ENCODE measurements at regions not wholly inside any gene's neighbourhood (a gene's known extent, or its start where the extent isn't known, plus 50 kb on each side); places are given as distances from the start of the nearest gene placed in this dataset.

- DNase-seq (ENCODE audit: low spot score in 2 of 2): no peak
- WGBS: 81% methylated on average over 4 of the region's 4 CpGs
- Histone ChIP-seq H3K27me3 (no peaks in the 10 kb centered on the region), H3K27ac (no peak overlapping the region), H3K36me3 (no peaks in the 10 kb centered on the region), H3K4me1 (no peaks in the 10 kb centered on the region), H3K9me3 (no peaks in the 10 kb centered on the region), H3K4me3 (no peak overlapping the region)
- TF ChIP-seq POLR2A (IDR thresholded peaks at IDR 0.05): no peak
- TF ChIP-seq EP300 (IDR thresholded peaks at IDR 0.05): no peak
- TF ChIP-seq POLR2AphosphoS5 (IDR thresholded peaks at IDR 0.05): no peak
- TF ChIP-seq CTCF (IDR thresholded peaks at IDR 0.05): no peak
Measured at GRCh38 chr6:82767447-82767846, 298.2 kb downstream of the UBE3D start.

- Histone ChIP-seq H3K4me1 (no peaks in the 10 kb centered on the region), H3K36me3 (no peaks in the 10 kb centered on the region), H3K27me3 (no peaks in the 10 kb centered on the region), H3K4me3 (no peak overlapping the region), H3K27ac (no peak overlapping the region), H3K9me3 (no peaks in the 10 kb centered on the region)
- TF ChIP-seq CTCF (IDR thresholded peaks at IDR 0.05) (no peak), EP300 (IDR thresholded peaks at IDR 0.05) (no peak), POLR2A (IDR thresholded peaks at IDR 0.05) (no peak), POLR2AphosphoS5 (IDR thresholded peaks at IDR 0.05) (no peak)
- WGBS: 61% methylated on average over 5 of the region's 5 CpGs
- DNase-seq (ENCODE audit: low spot score in 2 of 2): no peak
Measured at GRCh38 chr6:82772851-82773717, 292.6 kb downstream of the UBE3D start.

DNA sequence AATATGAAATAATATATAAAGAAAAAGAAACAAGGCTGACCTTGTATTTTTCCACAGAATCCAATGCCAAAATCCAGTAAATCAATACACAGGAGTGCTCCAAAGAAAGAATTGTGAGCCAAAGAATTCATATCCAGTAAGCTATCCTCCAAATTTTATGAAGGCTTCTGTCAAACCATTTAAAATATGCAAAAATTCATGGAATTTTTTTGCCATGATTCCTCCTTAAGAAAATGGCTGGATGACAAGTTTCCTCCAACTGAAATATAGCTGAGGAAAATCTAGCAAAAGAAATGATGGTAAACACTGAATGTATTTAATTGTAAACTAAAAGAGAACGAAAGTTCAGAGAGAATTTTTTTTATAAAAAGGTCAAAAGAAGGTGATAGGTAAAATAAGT lies 290.3 kb downstream of the UBE3D start:
- no peak overlapping the region for H3K27ac ChIP-seq
- TF ChIP-seq POLR2AphosphoS5 (IDR thresholded peaks at IDR 0.05) (no peak), CTCF (IDR thresholded peaks at IDR 0.05) (no peak), EP300 (IDR thresholded peaks at IDR 0.05) (no peak), POLR2A (IDR thresholded peaks at IDR 0.05) (no peak)
- no peaks in the 10 kb centered on the region for H3K9me3 ChIP-seq
- no peaks in the 10 kb centered on the region for H3K27me3 ChIP-seq
- no peak overlapping the region for H3K4me3 ChIP-seq
- 64% methylated on average over 1 of the region's 1 CpG for WGBS
- DNase-seq (ENCODE audit: low spot score in 2 of 2): no peak
- H3K36me3 ChIP-seq: no peaks in the 10 kb centered on the region
- H3K4me1 ChIP-seq: no peaks in the 10 kb centered on the region

- Histone ChIP-seq H3K36me3 (no peaks in the 10 kb centered on the region), H3K27ac (no peak overlapping the region), H3K9me3 (no peaks in the 10 kb centered on the region), H3K4me3 (no peak overlapping the region), H3K27me3 (no peaks in the 10 kb centered on the region), H3K4me1 (no peaks in the 10 kb centered on the region)
- TF ChIP-seq CTCF (IDR thresholded peaks at IDR 0.05) (no peak), POLR2AphosphoS5 (IDR thresholded peaks at IDR 0.05) (no peak), POLR2A (IDR thresholded peaks at IDR 0.05) (no peak), EP300 (IDR thresholded peaks at IDR 0.05) (no peak)
- DNase-seq (ENCODE audit: low spot score in 2 of 2): no peak
- 58% methylated on average over 1 of the region's 1 CpG for WGBS
Measured at GRCh38 chr6:82775981-82776380, 289.7 kb downstream of the UBE3D start.

GRCh38 chr6:82779041-82779440 lies 286.6 kb downstream of the UBE3D start:
- Histone ChIP-seq H3K36me3 (no peaks in the 10 kb centered on the region), H3K4me1 (no peaks in the 10 kb centered on the region), H3K4me3 (no peak overlapping the region), H3K27me3 (no peaks in the 10 kb centered on the region), H3K9me3 (no peaks in the 10 kb centered on the region), H3K27ac (no peak overlapping the region)
- TF ChIP-seq CTCF (IDR thresholded peaks at IDR 0.05) (no peak), EP300 (IDR thresholded peaks at IDR 0.05) (no peak), POLR2AphosphoS5 (IDR thresholded peaks at IDR 0.05) (no peak)
- DNase-seq (ENCODE audit: low spot score in 2 of 2): no peak
- WGBS: 71% methylated on average over 3 of the region's 3 CpGs

Data from suprapubic skin (tissue), 4 donors.